Neural progenitor cell (in vitro differentiated cells): ENCODE measurements at regions not wholly inside any gene's neighbourhood (a gene's known extent, or its start where the extent isn't known, plus 50 kb on each side); places are given as distances from the start of the nearest gene placed in this dataset.

ENCODE experiments used
- DNase-seq: peaks from one replicate; pipeline ENCODE4 v3.0.0-alpha.2; 2016; ENCODE audit warnings: low spot score
- H2AFZ ChIP-seq: fragments of 200-600 bp; sonication (generic); replicated peaks from 2 replicates; pipeline ENCODE4 v1.6.1; 2016; ENCODE audit warnings: antibody characterized with exemption
- H3F3A ChIP-seq: fragments of 200-600 bp; sonication (generic); 2 replicates; pipeline ENCODE4 v1.6.1; 2016; ENCODE audit warnings: antibody characterized with exemption, low read depth
- H3K27ac ChIP-seq: fragments of 200-600 bp; sonication (generic); 2 replicates; pipeline ENCODE4 v1.5.1; 2016; ENCODE audit warnings: mild to moderate bottlenecking
- H3K27me3 ChIP-seq: fragments of 200-600 bp; sonication (generic); 2 replicates; pipeline ENCODE4 v1.6.1; 2016; ENCODE audit warnings: mild to moderate bottlenecking, moderate library complexity
- H3K36me3 ChIP-seq: fragments of 200-600 bp; sonication (generic); 2 replicates; pipeline ENCODE4 v1.5.1; 2016
- H3K4me1 ChIP-seq: fragments of 200-600 bp; sonication (generic); 2 replicates; pipeline ENCODE4 v1.6.1; 2016; ENCODE audit warnings: mixed run types
- H3K4me2 ChIP-seq: fragments of 200-600 bp; sonication (generic); 2 replicates; pipeline ENCODE4 v1.6.1; 2016
- H3K4me3 ChIP-seq: fragments of 200-600 bp; sonication (generic); 2 replicates; pipeline ENCODE4 v1.5.1; 2016
- H3K79me2 ChIP-seq: fragments of 200-600 bp; sonication (generic); 2 replicates; pipeline ENCODE4 v1.6.1; 2016; ENCODE audit warnings: low read depth
- H3K9ac ChIP-seq: fragments of 200-600 bp; sonication (generic); 2 replicates; pipeline ENCODE4 v1.6.1; 2016
- H3K9me3 ChIP-seq: fragments of 200-600 bp; sonication (generic); 2 replicates; pipeline ENCODE4 v1.5.1; 2016; ENCODE audit warnings: low read depth
- H4K20me1 ChIP-seq: fragments of 200-600 bp; sonication (generic); 2 replicates; pipeline ENCODE4 v1.6.1; 2016; ENCODE audit warnings: low read depth
- H3K27ac Mint-ChIP-seq: 3 replicates; pipeline ENCODE4 v1.8.0; 2021; ENCODE audit warnings: mixed read lengths
- H3K27me3 Mint-ChIP-seq: 2 replicates; pipeline ENCODE4 v1.8.0; 2022; ENCODE audit warnings: low read depth, mild to moderate bottlenecking, inconsistent platforms, moderate library complexity, mixed read lengths; ENCODE audit not compliant: insufficient read depth
- H3K36me3 Mint-ChIP-seq: 3 replicates; pipeline ENCODE4 v1.8.0; 2021; ENCODE audit warnings: mixed read lengths
- H3K4me1 Mint-ChIP-seq: 3 replicates; pipeline ENCODE4 v1.8.0; 2021; ENCODE audit warnings: mixed read lengths
- H3K4me3 Mint-ChIP-seq: 3 replicates; pipeline ENCODE4 v1.8.0; 2021; ENCODE audit warnings: mild to moderate bottlenecking, moderate library complexity, mixed read lengths
- H3K9me3 Mint-ChIP-seq: 3 replicates; pipeline ENCODE4 v1.8.0; 2020; ENCODE audit warnings: mixed read lengths
- EZH2 ChIP-seq: fragments of 200-600 bp; sonication (generic); IDR thresholded peaks from 2 replicates; pipeline ENCODE4 v1.6.1; 2017; ENCODE audit warnings: antibody characterized with exemption, mild to moderate bottlenecking, moderate library complexity
- EZH2phosphoT487 ChIP-seq: fragments of 200-600 bp; sonication (generic); IDR thresholded peaks from 2 replicates; pipeline ENCODE4 v1.6.1; 2017; ENCODE audit warnings: antibody characterized with exemption
- TF ChIP-seq, protein P1 (sequence below): fragments of 200-600 bp; sonication (generic); IDR thresholded peaks from 2 replicates; pipeline ENCODE4 v1.5.1; 2017; ENCODE audit warnings: antibody characterized with exemption, mild to moderate bottlenecking

DNA sequence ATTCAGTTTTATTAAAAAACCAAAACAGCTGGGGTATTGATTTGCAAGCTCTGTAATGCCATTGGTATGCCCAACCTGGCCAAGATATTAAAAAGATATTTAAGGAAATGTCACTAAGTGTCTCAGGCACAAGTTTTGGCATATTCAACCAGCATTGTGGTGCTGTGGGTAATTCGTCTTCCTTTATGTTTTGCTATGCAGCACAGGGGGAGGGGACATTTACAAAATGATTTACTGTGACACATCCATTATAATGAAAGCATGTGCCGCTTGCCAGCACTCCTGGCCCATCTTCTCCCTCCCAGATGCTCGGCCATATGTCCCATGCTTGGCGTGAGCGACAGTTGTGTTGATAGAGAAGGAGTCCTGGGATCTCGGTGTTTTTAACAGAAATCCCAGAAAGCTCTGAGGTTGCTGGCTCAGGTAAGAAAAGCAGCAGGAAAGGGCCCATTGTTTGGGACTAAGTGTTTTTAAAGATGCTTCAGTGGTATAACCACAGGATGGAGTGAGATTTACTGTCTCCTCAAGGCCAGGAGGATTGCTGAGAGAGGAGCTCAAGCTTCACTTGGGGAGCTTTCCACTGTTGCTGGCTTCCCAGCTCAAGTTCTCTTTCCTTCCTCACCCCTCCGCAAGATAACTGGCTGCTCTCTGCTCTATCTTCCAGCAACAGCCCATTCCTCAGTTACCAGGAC is 158.2 kb upstream of the TSC22D2 start:
- TF ChIP-seq, protein P1, sequence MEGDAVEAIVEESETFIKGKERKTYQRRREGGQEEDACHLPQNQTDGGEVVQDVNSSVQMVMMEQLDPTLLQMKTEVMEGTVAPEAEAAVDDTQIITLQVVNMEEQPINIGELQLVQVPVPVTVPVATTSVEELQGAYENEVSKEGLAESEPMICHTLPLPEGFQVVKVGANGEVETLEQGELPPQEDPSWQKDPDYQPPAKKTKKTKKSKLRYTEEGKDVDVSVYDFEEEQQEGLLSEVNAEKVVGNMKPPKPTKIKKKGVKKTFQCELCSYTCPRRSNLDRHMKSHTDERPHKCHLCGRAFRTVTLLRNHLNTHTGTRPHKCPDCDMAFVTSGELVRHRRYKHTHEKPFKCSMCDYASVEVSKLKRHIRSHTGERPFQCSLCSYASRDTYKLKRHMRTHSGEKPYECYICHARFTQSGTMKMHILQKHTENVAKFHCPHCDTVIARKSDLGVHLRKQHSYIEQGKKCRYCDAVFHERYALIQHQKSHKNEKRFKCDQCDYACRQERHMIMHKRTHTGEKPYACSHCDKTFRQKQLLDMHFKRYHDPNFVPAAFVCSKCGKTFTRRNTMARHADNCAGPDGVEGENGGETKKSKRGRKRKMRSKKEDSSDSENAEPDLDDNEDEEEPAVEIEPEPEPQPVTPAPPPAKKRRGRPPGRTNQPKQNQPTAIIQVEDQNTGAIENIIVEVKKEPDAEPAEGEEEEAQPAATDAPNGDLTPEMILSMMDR, result no peak
- no peak for TF ChIP-seq EZH2
- Histone ChIP-seq H2AFZ (peak overlapping the region; percentile 46), H4K20me1 (no peaks in the 10 kb centered on the region), H3K4me2 (no peak overlapping the region), H3K4me1 (peaks cover 24% of the 10 kb centered on the region), H3K4me3 (no peak overlapping the region), H3K27ac (no peak overlapping the region), H3K79me2 (no peaks in the 10 kb centered on the region), H3K9ac (no peak overlapping the region), H3K9me3 (no peaks in the 10 kb centered on the region), H3F3A (no peaks in the 10 kb centered on the region), H3K27me3 (no peaks in the 10 kb centered on the region), H3K36me3 (no peaks in the 10 kb centered on the region)
- H3K27ac Mint-ChIP-seq, result peak overlapping the region; percentile 16
- no peak overlapping the region for H3K4me3 Mint-ChIP-seq
- H3K36me3 Mint-ChIP-seq, result no peaks in the 10 kb centered on the region
- DNase-seq, result no peak
- H3K9me3 Mint-ChIP-seq, result no peaks in the 10 kb centered on the region
- no peaks in the 10 kb centered on the region for H3K27me3 Mint-ChIP-seq
- H3K4me1 Mint-ChIP-seq, result peaks cover 39% of the 10 kb centered on the region

DNA sequence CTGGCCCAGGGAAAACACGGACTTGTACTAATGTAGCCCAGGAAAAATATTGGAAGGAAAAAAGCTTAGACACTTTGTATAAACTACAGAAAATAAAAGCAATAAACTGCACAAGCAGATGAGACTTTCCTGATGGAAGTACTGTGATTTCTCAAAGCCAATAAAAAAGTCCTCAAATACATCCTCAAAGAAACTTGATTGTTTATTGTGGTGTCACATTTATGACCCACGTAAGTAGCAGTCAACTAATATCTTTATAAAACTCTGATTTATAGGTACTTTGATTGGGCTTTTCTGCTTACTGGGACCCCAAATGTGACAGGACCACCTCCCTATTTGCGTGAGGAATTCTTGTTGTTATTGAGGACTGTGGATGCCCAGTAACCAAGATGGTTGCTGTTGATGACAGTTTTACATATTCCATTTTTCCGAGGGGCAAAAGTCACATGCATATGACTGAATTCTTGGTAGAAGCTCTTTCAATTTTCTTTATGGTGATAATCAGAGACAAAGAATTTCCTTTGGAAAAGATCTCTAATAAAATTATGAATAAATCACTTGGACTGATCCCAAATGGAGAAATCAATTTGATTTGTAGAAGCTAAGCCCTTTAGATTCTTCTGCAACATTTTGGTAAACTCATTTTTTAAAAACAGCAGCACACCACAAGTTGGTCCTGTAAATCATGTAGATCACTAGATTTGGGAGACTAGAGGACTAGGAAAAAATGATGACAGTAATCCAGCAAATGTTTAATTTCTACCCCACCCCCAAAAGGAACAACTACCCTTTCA is 159.0 kb upstream of the TSC22D2 start:
- H3K27ac ChIP-seq, result no peak overlapping the region
- peak overlapping the region; percentile 64 for H2AFZ ChIP-seq
- no peak overlapping the region for H3K4me3 Mint-ChIP-seq

DNA sequence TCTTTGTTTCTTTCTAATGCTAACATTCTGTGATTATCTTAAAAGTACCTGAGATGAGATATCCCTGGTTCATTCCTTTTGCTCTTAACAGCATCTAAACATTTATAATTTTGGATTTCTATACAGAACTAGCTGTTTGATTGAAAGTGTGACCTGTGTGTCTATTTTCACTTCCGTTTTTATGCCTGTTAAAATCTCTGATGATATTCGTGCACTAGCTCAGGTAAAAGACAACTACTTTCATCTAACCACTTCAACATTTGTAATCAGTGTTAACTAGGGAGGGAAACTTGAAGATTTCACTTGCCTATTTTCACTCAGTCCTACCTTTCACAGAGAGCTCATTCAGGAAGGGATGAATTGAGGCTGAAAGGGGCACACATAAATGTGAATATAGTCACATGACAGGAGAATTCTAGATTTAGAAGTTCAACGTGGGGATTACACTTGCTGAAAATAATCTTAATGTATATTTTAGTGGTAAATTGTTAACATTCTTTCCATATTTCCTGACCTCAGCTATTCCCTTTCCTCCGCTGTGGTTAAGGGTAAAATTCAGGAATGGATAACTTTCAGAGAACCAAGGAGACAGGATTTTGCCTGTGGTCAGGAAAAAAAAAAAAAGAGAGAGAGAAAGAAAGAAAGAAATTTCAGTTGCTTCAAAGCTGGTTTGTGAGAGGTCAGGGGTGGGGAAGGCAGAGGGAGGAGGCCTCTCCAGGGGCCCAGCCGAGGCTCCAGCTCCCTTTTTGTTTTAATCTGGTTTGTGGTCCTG is 159.8 kb upstream of the TSC22D2 start:
- H3K9me3 ChIP-seq, result no peaks in the 10 kb centered on the region

More for the DNA sequence above, 159.0 kb upstream of the TSC22D2 start:
- H3K9me3 ChIP-seq, result no peaks in the 10 kb centered on the region
- H3K27me3 ChIP-seq, result no peaks in the 10 kb centered on the region
- no peaks in the 10 kb centered on the region for H4K20me1 ChIP-seq
- no peak overlapping the region for H3K4me3 ChIP-seq
- Mint-ChIP-seq H3K36me3 (no peaks in the 10 kb centered on the region), H3K27me3 (no peaks in the 10 kb centered on the region), H3K4me1 (peaks cover 33% of the 10 kb centered on the region), H3K9me3 (no peaks in the 10 kb centered on the region), H3K27ac (no peak overlapping the region)
- TF ChIP-seq EZH2phosphoT487, result no peak
- TF ChIP-seq, protein P1, result no peak
- no peak for TF ChIP-seq EZH2
- peak overlapping the region; percentile 16 for H3K4me2 ChIP-seq
- H3K9ac ChIP-seq, result no peak overlapping the region
- no peak for DNase-seq
- no peaks in the 10 kb centered on the region for H3F3A ChIP-seq
- H3K79me2 ChIP-seq, result no peaks in the 10 kb centered on the region
- no peaks in the 10 kb centered on the region for H3K36me3 ChIP-seq
- peaks cover 24% of the 10 kb centered on the region for H3K4me1 ChIP-seq

More for the DNA sequence above, 159.8 kb upstream of the TSC22D2 start:
- Histone ChIP-seq H3K79me2 (no peaks in the 10 kb centered on the region), H3K27me3 (no peaks in the 10 kb centered on the region), H2AFZ (peak overlapping the region; percentile 64), H3F3A (no peaks in the 10 kb centered on the region), H3K4me1 (peaks cover 24% of the 10 kb centered on the region), H3K4me3 (no peak overlapping the region), H3K27ac (no peak overlapping the region), H4K20me1 (no peaks in the 10 kb centered on the region), H3K9ac (no peak overlapping the region), H3K4me2 (peak overlapping the region; percentile 16), H3K36me3 (no peaks in the 10 kb centered on the region)
- peaks cover 33% of the 10 kb centered on the region for H3K4me1 Mint-ChIP-seq
- no peak for DNase-seq
- H3K4me3 Mint-ChIP-seq, result no peak overlapping the region
- no peaks in the 10 kb centered on the region for H3K27me3 Mint-ChIP-seq
- peak overlapping the region; percentile 62 for H3K27ac Mint-ChIP-seq
- no peaks in the 10 kb centered on the region for H3K9me3 Mint-ChIP-seq
- TF ChIP-seq EZH2, result no peak
- TF ChIP-seq, protein P1, result no peak
- no peak for TF ChIP-seq EZH2phosphoT487
- no peaks in the 10 kb centered on the region for H3K36me3 Mint-ChIP-seq
